Caki2 (cell line): ENCODE measurements at regions not wholly inside any gene's neighbourhood (a gene's known extent, or its start where the extent isn't known, plus 50 kb on each side); places are given as distances from the start of the nearest gene placed in this dataset.
"Not testable (repeated sequence)": the region's sequence is repeated elsewhere in the genome, so short reads cannot be mapped to it uniquely, and the experiment has no call there.

Experiments used
- DNase-seq: peaks from one replicate; pipeline ENCODE4 v3.0.0-alpha.2; 2015; ENCODE audit warnings: low read depth
- in situ Hi-C: cut with HindIII; loops from 2 replicates; pipeline ENCODE4 v1.10.0; 2016; ENCODE audit warnings: low sequenced_read_pairs, low pct_unique_long_range_greater_than_20kb, mixed read lengths

DNA sequence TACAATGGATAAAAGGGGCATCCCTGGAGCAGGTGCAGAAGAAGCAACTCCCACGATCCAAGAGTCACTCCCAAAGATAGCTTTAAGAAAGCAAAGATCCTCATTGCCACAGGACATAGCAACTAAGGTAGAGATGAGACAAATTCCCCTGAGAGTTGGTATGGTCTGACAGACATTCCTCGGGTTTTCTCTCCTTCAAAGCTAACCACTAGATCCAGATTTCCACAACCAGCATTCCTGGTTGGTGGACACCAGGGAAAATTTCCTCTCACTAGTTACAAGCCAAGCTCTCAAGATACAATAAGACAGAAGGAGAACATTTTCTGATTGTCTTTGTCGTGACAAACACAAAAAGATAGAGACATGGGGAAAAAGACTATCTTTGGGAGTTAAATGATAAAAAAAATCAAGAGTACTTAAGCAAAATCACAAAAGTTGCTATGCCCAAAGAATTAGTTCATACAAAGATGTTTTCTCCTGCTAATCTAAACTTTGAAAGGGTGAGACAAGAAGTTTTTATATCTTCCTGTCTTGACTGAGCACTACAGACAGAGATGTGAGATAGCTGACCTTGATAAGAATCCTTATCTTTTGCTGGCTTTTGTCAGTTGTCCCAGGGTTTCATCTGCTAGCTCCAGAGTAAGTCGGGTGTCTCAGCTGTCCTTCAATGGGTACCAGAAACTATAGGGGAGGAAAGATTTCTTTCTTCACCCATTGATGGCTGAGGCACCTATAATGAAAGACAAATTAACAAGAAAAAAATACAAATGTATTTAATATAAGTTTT lies 200.5 kb downstream of the CENPC start:
- no peak for DNase-seq
- in situ Hi-C loops, result no loop called here

DNA sequence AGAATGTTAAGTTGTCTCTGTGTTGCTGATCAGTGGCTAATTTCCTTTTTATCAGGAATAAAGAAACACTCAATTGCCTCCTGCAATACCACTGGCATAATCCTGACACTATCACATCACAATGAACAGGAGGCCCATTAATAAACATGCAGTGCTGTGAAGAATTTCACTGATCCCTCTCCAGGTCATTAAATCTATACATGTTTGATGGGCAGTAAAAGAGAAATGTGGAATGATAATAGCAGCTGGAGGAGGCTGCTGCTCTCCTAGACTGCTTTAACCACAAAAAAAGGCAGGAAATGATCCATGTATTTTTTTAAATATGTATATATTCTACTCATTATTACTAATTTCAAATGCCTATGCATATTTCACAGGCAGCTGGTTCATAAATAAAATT lies 202.1 kb downstream of the CENPC start:
- DNase-seq, result no peak
- in situ Hi-C loops, result no loop called here

DNA sequence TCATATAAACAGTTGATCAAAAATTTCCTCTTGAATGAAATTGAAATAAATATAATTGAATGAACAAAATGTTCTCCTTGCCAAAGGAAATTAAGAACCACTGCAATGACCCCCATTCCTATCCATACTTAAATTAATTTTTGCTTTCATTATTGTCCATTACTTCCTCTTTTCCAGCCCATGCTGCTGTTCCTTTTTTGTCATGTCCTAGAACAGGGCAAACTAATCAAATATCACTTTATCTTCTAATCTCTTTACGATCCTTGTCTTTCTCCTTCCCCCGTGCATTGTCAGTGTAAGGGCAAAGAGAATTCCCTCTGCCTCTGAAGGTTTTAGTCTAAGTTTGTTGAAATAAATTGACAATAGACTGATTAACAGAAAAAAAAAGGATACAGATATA lies 203.0 kb downstream of the CENPC start:
- in situ Hi-C loops, result no loop called here
- no peak for DNase-seq

DNA sequence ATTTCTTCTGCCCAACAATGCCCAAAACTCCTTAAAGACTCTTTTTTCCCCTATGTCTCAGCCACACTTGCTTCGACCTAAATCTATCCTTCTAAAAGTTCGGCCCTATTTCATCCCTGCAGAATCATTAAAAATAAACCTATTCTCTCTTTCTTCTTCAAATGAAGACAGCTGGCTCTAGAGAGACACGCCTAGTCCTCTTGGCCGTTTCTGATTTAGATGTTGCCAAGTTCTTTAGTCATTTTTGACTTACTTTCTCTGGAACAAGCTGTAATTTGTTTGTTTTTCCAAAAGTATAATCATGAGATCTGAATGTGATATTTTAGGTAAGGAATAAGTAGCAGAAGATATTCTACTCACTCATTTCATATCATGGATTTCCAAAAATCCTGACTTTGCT lies 211.6 kb downstream of the CENPC start:
- in situ Hi-C loops, result no loop called here
- no peak for DNase-seq

DNA sequence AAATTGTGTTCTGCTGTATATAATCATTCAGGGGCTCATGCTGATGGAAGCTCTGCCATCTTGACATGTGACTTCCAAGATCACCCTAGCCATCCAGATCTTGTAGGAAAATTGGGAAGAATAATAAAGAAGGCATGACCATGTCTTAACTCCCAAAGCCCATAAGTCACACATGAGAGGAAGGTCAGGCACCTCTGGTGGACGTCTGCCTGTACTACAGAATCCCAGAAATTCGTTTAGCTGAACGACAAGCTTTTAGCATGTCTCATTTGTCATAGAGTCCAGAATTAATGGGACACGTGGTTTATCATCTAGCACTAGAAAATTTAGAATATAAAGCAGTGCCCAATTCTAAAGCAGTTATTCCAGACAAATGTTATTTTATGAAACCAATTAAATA lies 212.7 kb downstream of the CENPC start:
- DNase-seq, result peak; percentile 10
- in situ Hi-C loops, result no loop called here

DNA sequence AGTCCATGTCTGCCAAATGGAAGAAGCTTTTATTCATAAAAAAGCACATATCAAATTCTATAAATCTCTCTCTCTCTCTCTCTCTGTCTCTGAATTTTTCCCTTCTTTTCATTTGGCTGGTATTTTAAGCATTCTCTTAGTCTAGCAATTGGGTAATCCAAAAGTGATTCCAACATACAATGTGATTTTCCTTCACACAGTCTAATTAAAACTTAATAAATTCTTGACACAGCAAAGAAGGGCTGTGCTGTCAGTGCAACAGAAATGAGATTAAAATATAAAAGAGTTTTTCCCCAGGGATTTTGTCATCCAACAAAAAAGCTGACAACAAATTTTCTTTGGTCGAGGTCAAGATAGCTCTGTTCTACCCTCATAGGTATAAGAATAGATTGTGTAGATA lies 216.9 kb downstream of the CENPC start:
- in situ Hi-C loops, result no loop called here
- DNase-seq, result no peak

DNA sequence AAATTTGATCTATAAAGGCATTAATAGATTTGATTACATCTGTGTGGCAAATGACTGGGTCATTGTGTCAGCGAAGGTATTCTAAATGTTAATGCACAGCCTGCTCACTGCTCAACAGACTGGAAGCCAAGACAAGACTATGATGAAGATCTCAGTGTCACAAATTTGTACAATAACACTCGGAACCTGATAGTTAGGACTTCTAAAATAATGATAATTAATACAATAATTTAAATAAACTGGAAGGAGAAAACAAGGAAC lies 217.4 kb downstream of the CENPC start:
- in situ Hi-C loops, result no loop called here
- DNase-seq, result no peak

DNA sequence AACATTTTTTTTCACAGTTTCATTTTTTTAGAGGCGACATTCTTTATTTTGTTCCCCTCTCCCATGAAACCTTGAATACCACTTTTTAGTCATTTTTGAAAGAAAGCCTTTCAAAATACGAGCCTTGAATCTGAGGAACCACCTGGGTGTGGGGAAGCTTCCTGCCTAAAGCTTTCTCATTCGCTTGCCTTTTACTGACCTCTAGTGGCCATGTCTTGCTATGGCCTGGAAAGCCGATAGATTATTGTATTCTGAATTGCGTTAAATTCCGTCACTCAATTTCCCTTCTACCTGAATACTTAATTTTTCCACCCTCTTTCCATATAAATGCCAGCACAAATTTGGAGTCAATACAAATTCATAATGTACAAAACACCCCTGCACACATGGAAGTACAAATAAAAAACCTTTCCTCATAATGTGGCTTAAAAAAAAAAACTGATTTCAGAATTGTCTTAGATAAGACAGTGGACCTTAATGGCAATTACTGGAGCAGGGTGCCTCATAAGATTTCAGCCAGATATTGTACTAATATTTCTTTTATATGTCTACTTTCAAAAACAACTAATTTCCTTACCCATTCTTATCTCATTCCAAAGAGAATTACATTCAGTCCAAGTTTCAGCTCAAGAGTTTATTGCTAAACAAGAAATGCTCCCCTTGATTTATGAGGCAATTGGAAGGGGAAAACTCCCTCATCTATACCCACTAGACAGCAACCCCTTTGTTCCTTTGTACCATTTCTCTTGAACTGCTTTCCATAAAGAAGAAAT lies 217.9 kb downstream of the CENPC start:
- DNase-seq, result peak; percentile 27
- in situ Hi-C loops, result no loop called here

DNA sequence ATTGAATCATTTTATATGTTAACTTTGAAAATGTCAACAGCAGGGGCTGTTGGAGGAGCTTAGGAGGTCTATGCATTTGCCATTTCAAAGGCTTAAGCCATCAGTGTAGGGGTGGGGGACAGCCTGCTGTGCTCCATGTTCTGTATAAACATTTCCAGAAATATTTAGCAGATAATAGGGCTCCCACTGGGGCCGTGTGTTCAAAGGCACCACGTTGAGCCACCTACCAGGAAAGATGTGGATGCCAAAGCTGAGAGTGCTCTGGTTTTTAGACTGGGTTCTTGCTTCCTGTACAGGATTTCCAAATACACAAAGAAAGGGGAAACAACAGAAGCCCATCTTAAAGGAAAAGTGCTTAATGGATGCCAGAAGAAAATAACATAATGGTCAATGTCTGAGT lies 219.5 kb downstream of the CENPC start:
- DNase-seq, result no peak
- in situ Hi-C loops, result no loop called here

DNA sequence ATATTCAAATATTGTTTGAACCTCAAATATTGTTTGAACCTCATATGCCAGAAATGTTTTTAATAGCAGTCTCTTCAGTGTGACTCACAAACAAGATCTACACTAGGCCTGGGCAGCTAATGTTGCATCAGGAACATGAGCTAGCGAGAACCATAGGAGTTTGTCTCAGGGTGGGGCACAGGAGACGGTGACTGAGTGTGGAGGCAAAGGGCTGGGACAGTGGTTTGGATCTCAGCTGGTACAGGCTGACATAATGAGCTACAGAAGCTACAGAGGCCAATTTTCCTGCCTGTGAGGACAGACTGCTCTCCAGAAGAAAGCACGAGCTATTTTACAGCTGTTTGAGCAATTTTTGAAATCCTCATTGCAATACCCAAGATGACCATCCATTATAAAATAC lies 224.7 kb downstream of the CENPC start:
- in situ Hi-C loops, result no loop called here
- no peak for DNase-seq

DNA sequence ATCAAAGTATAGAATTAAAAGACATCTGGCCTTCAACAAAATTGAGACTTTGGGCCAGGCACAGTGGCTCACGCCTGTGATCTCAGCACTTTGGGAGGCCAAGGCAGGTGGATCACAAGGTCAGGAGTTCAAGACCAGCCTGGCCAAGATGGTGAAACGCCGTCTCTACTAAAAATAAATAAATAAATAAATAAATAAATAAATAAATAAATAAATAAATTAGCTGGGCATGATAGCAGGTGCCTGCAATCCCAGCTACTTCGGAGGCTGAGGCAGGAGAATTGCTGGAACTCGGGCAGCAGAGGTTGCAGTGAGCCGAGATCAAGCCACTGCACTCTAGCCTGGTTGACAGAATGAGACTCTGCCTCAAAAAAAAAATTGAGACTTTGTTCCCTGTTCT lies 225.7 kb downstream of the CENPC start:
- DNase-seq, in situ Hi-C loops: not testable (repeated sequence)

DNA sequence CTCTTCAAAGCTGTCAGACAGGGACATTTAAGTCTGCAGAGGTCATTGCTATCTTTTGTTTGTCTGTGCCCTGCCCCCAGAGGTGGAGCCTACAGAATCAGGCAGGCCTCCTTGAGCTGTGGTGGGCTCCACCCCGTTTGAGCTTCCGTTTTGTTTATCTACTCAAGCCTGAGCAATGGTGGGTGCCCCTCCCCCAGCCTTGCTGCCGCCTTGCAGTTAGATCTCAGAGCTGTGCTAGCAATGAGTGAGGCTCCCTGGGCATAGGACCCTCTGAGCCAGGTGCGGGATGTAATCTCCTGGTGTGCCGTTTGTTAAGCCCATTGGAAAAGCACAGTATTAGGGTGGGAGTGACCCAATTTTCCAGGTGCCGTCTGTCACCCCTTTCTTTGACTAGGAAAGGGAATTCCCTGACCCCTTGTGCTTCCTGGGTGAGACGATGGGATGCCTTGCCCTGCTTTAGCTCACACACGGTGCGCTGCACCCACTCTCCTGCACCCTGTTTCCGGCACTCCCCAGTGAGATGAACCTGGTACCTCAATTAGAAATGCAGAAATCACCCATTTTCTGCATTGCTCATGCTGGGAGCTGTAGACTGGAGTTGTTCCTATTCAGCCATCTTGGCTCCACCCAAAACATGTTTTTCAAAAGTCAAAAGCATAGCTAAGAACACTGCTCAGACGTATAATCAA lies 244.7 kb downstream of the CENPC start:
- in situ Hi-C loops, DNase-seq: not testable (repeated sequence)

DNA sequence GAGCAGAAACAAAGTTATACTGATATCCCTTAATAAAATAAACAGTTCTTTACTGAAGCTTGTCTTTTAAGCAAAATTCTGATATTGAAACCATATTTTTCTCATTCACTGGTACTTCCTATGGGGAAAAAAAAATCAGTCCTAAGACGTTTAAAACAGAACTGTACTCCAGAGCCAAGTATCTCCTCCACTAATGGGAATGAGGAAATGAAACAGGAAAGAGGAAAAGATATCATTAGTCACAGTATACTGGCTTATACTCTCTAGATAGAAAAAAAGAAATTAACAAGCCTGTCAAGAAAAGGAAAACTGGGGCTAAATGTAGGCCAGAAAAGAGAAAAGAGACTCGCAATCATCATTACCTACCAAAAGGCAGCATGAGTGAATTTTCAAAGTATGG lies 252.7 kb downstream of the CENPC start:
- in situ Hi-C loops, result no loop called here
- no peak for DNase-seq

DNA sequence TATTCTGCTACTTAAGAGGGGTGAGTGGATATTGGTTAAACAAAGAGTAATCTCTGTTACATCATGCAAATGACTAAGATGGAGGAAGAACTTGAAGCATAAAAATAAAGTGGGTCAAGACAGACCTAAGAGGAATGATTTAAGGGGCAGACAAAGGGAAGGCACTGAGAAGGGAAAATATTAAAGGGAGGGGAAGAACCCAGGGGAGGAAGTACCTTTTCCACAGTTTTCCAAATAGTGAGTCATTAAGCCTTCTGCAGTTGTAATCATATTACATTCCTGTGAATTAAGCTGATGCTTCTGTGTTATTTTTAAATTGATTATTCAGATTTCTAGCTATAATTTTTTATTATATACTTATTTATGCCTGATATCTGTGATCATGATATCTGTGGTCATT lies 253.3 kb downstream of the CENPC start:
- no peak for DNase-seq
- in situ Hi-C loops, result no loop called here

DNA sequence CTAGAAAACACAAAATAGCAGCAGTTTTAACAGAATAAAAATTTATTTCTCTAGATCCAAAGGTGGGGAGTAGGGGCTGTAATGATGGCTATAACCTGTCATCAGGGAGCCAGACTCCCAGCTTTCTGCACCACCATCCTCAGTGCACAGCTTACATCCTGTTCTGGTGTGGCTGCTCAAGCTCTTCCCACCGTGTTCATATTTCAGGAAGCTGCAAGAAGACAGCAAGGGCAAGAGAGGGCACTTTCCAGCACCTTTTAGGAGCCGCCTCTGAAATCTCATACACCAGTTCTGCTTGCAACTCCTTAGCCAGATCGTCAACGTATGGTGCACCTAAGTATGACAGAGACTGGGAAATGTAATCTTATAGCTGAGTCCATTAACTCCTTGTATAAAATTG lies 253.7 kb downstream of the CENPC start:
- in situ Hi-C loops, result no loop called here
- DNase-seq, result no peak

DNA sequence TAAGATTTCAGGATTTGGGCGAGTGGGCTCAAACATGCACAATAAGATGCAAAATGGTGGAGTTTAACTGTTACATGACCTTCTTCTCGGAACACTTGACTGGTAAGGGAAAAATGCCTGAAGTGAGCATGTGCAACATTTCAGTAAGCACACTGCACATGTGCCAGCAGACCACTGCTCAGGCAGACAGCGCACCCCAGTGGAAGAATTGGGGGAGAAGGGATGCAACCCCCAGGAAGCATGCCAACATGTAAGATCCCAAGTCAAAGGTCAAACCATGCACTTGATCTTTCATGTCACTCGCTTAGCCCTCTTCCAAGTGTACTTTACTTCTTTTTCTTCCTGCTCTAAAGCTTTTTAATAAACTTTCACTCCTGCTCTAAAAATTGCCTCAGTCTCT lies 256.3 kb downstream of the CENPC start:
- no peak for DNase-seq
- in situ Hi-C loops, result no loop called here

DNA sequence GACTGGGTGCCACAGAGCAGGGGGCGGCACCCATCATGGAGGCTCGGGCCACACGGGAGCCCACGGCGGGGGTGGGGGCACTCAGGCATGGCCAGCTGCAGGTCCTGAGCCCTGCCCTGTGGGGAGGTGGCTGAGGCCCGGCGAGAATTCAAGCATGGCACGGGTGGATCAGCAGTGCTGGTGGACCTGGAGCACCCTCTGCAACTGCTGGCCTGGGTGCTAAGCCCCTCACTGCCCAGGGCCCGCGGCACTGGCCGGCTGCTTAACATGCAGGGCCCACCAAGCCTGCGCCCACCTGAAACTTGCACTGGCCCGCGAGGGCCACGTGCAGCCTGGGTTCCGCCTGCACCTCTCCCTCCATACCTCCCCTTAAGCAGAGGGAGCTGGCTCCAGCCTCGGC lies 258.6 kb downstream of the CENPC start:
- no peak for DNase-seq
- in situ Hi-C loops, result no loop called here

DNA sequence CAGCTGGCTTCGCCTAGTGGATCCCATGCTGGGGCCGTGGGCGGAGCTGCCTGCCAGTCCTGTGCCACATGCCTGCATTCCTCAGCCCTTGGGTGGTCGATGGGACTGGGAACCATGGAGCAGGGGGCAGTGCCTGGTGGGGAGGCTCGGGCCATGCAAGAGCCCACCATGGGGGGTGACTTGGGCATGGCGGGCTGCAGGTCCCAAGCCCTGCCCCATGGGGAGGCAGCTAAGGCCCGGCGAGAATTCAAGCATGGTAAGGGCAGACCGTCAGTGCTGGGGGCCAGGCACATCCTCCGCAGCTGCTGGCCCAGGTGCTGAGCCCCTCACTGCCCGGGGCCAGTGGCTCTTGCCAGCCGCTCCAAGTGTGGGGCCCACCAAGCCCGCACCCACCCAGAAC lies 262.6 kb downstream of the CENPC start:
- DNase-seq, result no peak
- in situ Hi-C loops, result no loop called here

DNA sequence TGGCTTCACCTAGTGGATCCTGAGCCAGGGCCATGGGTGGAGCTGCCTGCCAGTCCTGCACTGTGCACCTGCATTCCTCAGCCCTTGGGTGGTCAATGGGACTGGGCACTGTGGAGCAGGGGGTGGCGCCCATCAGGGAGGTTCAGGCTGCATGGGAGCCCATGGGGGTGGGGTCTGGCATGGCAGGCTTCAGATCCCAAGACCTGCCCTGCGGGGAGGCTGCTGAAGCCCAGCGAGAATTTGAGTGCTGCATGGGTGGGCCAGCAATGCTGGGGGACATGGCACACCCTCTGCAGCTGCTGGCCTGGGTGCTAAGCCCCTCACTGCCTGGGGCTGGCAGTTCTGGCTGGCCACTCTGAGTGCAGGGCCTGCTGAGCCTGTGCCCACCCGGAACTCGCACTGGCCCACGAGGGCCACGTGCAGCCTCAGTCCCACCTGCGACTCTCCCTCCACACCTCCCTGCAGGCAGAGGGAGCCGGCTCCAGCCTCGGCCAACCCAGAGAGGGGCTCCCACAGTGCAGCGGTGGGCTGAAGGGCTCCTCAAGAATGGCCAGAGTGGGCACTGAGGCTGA lies 270.0 kb downstream of the CENPC start:
- DNase-seq, result no peak
- in situ Hi-C loops, result no loop called here
